RCC 7860 (cell line): ENCODE measurements at regions not wholly inside any gene's neighbourhood (a gene's known extent, or its start where the extent isn't known, plus 50 kb on each side); places are given as distances from the start of the nearest gene placed in this dataset.

Experiments
- DNase-seq: peaks from one replicate; pipeline ENCODE4 v3.0.0-alpha.2; 2015; ENCODE audit warnings: low spot score
- FAIRE-seq: peaks from 2 replicates; lab custom pipeline; 2012; peaks lifted over from hg19 to GRCh38; lab: Jason Lieb, UNC

DNA sequence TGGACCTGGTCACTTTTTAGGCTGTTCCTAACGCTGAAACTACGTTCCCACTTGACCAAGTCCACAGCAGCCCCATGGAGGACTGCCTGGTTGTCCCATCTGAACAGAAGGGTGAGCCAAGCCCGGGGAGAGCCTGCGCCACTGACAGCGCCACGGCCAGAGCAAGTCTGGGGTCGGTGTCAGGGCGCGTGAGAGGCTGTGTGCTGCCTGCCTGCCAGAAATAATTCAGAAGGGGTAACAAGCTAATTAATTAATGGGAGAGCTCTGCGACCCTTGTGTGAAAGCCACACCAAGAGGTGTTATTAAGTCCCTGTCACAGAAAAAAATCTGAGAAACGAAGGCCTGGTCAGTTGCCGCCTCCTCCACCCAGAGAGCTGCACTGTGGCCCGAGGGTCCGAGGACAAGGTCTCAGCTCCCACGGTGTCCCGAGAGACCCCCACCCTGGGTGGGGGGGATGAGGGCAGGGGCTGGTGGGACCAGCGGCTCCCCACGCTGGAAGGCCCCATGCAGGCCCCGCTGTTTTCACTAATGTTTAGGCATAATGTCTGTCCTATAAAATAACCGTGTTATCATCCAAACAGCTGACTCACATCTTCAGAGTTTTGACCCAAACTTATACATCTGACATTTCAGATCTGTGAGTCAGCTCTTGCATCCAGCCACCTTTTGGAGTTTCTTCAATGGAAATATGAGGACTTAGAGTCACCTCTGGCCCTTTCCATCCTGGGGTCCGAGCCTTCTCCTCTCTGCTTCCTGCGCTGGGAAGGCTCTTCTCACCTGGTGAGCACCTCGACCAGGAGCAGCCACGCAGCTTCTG lies 58.5 kb downstream of the DLL1 start:
- FAIRE-seq (no peak), DNase-seq (no peak)

GRCh38 chr6:170231293-170232185 lies 59.3 kb downstream of the DLL1 start:
- no peak for DNase-seq
- FAIRE-seq, result no peak

GRCh38 chr6:170230520-170231292 lies 60.2 kb downstream of the DLL1 start:
- no peak for FAIRE-seq

GRCh38 chr6:170229851-170230519 lies 60.9 kb downstream of the DLL1 start:
- DNase-seq (no peak), FAIRE-seq (no peak)

More at GRCh38 chr6:170230520-170231292, 60.2 kb downstream of the DLL1 start:
- DNase-seq, result no peak

DNA sequence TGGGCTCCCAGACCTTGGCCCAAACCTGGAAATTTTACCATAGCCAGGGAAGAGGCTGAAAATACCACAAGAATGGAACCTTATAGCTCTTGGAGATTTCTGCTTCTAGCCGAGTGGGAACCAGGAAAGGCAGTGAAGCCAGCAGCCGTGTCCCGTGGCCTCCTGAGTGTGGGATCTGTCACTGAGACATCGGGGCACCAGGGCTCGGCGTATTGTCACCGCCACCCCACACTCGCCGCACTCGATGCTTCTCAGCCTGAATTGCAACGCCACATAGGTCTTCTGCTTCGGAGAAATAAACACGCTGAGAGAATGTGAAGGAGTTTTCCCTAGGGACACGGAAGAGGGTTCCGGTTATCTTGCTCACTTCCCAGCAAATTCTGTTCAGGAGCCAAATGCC lies 61.5 kb downstream of the DLL1 start:
- DNase-seq (no peak), FAIRE-seq (no peak)

DNA sequence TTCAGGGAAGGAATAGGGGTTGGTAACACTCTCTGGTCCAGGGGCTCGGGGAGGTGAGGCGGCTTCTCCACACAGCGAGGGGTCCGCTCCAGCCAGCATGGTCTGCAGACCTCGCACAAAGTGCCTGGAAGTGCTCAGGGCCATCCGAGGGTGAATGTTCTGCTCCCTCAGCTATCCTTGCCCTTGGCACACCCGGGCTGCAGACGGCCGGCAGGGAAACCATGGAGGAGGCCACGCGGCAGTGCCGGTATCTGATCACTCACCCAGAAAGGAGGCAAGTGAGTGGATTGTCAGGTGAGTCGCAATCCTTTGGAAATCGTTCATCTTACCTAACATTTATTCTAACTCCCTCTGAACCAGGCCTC lies 62.0 kb downstream of the DLL1 start:
- DNase-seq (no peak), FAIRE-seq (no peak)

- no peak for FAIRE-seq
- no peak for DNase-seq
These were observed 62.6 kb downstream of the DLL1 start for GRCh38 chr6:170227996-170228945.

DNA sequence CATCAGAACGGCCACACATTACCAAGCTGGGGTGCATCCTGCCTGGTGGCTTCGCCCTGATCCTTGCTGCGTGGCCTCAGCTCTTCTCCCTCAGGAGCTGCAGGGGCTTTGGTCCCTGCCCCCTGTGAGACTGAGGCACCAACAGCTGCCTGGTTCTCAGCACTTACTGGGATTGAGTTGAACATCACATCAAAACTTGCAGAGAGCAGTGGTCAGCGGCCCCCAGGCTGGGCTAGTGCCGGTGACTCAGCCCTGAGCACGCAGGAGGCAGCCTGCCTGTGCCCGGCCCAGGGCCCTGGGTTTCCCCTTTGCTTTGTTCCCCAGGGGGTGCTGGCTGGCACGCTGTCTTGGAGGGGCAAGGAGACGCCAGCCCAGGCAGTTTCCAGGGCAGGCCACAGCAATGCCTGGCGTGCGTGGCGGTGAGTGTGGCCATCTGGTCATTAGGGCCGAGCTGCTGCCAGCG lies 63.3 kb downstream of the DLL1 start:
- FAIRE-seq (no peak), DNase-seq (peak; percentile 48)

- FAIRE-seq, result no peak
- no peak for DNase-seq
These were observed 64.2 kb downstream of the DLL1 start for GRCh38 chr6:170226647-170227046.

DNA sequence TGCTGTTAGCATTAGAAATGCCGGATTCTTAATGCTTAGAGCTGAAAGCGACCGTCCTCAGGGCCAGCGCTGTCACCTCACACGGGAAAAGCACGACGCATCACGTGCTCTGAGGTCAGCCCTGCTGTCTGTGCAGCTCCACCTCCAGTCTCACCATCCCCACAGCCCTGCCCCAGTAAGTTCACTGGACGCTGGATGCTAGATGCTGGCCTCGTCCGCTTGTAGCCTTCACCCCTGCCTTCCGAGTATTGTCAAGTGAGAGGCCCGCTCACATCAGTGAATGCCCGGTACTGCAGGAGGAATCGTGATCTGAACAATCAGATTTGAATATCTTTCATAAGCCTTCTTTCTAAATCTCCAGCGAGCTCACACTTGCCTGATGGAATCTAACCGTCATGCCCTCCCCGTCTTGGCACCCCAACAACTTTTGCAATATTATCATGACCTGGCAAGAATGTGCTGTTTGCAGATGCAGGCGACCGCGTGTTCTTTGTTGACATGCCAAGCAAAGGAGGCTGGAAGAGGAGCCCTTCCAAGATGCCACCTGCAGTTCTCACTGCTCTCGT lies 64.9 kb downstream of the DLL1 start:
- FAIRE-seq, result no peak
- no peak for DNase-seq

DNA sequence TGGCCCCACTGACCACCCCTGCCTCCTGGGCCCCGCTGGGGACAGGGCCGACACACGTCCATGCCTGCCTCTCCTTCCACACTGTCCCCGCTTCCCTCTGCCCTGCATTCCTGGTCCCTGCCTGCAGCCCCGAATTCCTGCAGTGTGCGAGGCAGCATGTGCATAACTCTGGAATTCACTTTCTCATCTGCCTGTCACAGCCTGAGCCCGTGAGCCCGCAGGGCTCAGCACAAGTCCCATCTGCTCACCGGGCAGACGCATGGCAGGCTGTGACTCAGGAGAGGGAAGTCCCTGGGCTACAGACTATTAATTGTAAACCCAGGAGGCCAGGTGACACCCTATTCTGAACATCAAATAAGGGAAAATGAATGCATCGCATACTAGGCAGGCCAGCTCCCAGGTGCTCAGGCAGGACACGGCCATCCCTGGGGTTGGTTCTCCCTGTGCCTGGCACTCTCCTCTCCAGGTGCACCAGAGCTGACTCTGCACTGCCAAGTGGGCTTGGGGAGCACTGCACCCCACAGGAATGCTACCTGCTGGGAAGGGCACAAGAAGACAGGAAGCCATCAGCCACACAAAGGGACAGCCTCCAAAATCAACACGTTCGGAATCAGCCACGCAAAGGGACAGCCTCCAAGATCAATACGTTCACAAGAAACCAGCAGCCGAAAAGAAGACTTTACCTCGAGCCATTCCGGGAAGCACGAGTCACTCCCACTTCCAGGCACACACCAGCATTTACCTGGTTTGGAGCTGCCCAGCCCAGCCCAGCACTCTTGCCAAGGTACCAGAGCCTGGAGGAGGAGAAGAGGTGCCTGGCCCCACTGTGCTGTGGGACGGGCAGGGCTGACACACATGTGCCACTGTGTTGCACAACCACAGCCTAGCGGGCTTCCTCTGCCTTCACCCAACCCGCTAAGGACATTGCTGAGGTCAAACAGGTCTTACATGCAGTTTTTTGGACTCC lies 65.9 kb downstream of the DLL1 start:
- peak; percentile 81 for DNase-seq
- peak; percentile 52 for FAIRE-seq

DNA sequence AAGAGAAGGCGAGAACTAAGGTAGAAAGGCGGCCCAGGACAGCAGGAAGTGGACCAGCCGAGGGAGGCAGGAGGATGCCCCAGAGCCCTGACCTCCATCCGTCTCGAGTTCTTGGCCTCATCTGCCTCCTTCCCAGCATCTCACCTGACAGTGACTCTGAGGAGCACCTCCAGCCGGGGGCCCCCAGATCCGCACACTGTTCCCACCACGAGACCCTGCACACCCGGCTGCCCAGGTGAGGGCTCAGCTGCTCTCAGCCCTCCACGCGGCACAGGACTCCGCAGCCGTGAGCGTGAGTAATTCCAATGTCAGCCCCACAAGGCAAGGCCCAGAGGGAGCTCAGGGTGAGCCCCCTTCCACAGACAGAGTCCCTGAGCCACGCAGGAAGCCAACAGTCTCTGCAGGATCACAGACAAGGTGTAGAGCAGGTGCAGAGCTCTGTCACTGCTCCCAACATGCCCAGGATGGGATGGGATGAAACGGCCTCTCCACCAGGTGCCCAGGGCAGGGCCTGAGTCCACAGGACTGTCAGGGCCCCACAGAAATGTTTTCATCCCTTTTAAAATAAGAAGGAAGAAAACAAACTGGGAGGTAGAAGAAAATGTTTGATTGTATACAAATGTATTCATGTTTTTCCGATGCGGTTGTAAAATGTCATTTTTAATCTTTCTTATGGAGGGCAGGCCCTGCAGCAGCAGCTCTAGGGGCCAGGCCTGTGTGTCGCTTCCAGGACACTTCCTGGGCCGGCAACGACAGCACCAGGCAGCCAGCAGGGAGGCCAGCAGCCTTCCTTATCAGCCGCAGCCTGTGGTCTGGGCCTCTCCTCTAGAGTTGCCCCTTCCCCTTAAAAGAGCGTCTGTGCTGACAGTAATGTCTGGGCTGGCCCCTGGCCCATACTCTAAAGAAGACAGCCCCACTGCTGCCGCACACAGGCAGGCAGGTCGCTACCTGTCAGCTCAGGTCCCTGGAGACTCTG lies 66.9 kb downstream of the DLL1 start:
- no peak for FAIRE-seq
- no peak for DNase-seq

- FAIRE-seq (no peak), DNase-seq (no peak)
These were observed 68.1 kb downstream of the DLL1 start for GRCh38 chr6:170222498-170223471.

DNA sequence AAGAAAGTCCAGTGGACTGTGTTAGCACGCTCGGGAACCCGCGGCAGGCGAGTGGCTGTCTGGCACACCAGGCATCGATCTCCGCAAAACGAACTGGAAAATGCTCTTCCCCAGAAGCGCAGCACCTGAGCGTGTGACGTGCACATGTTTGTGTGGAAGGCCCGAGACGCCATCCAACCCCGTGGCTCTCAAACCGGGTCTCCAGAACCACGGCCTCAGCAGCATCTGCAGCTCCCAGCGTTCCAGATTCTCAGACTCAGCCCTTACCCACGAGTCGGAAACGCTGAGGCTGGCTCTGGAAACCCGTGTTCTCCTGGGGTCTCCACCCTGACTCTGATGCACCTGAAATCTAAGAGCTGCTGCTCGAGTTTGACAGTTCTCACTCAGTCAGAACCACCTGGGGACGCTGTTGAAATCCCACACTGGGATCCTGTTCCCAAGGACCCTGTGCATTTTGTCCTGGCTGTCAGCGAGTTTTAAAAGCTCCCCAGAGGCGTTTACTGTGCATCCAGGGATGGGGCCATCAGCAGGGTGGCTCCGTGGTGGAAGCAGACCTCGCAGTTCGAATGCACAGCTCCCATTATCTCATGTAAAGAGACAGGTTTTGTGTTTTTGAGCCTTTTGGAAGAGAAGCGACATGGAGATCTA lies 69.0 kb downstream of the DLL1 start:
- DNase-seq, result no peak
- FAIRE-seq, result no peak
